HL-60 (cell line): ENCODE measurements at regions not wholly inside any gene's neighbourhood (a gene's known extent, or its start where the extent isn't known, plus 50 kb on each side); places are given as distances from the start of the nearest gene placed in this dataset.

ENCODE experiments used
- DNase-seq, 2 experiments: peaks; one replicate each; pipeline ENCODE4 v3.0.0-alpha.2; 2010 to 2020; ENCODE audit warnings: low read depth in 1 of 2, low spot score in 1 of 2
- H3K27ac ChIP-seq: fragments of 250-450 bp; sonication (Bioruptor Pico); replicated peaks from 2 replicates; pipeline ENCODE4 v1.5.1; 2020; ENCODE audit warnings: mild to moderate bottlenecking, moderate library complexity
- H3K27me3 ChIP-seq: fragments of 250-450 bp; sonication (Bioruptor Pico); 2 replicates; pipeline ENCODE4 v1.5.1; 2021; ENCODE audit warnings: mild to moderate bottlenecking, moderate library complexity; ENCODE audit not compliant: insufficient read depth, poor library complexity, severe bottlenecking
- H3K4me3 ChIP-seq: replicated peaks from 2 replicates; pipeline ENCODE4 v1.5.1; 2011; ENCODE audit warnings: mild to moderate bottlenecking, control low read depth, low read length; ENCODE audit not compliant: insufficient read depth
- GABPA ChIP-seq: IDR thresholded peaks from 2 replicates; pipeline ENCODE4 v1.6.1; 2012; ENCODE audit warnings: low read depth
- POLR2AphosphoS5 ChIP-seq: IDR thresholded peaks from 2 replicates; pipeline ENCODE4 v1.6.1; 2012; ENCODE audit warnings: low read depth
- SPI1 ChIP-seq: IDR thresholded peaks from 2 replicates; pipeline ENCODE4 v1.6.1; 2012; ENCODE audit warnings: low read depth, mild to moderate bottlenecking, borderline replicate concordance
- TF ChIP-seq, protein P1 (sequence below): IDR thresholded peaks from one replicate; pipeline ENCODE4 v1.5.1; 2011; ENCODE audit warnings: low read length, control low read depth, inconsistent platforms; ENCODE audit not compliant: insufficient read depth
- TF ChIP-seq, protein P2 (sequence below): IDR thresholded peaks from 2 replicates; pipeline ENCODE4 v1.6.1; 2012; ENCODE audit warnings: low read depth; ENCODE audit not compliant: insufficient replicate concordance

DNA sequence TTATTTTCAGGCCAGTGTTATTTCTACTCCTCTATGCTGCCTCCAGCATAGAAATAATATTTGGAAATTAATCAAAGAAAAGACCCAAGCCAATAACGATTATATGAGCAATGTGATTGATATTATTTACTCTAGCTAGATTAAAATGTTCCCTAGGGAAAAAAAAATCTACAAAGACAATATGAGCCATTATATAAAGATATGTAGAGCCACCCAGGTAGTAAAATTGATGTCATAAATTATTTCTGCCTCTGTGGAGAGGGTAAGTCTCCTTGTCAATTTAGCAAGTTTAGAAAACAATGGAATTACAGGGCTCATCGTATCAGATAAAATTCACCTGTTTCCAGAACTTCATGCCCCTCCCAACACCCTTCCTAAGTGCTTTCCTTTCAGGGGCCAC lies 202.9 kb downstream of the RDH14 start:
- Histone ChIP-seq H3K4me3 (no peak overlapping the region), H3K27ac (no peak overlapping the region), H3K27me3 (no peaks in the 10 kb centered on the region)
- no peak for DNase-seq
- no peak for TF ChIP-seq POLR2AphosphoS5
- TF ChIP-seq, protein P1, sequence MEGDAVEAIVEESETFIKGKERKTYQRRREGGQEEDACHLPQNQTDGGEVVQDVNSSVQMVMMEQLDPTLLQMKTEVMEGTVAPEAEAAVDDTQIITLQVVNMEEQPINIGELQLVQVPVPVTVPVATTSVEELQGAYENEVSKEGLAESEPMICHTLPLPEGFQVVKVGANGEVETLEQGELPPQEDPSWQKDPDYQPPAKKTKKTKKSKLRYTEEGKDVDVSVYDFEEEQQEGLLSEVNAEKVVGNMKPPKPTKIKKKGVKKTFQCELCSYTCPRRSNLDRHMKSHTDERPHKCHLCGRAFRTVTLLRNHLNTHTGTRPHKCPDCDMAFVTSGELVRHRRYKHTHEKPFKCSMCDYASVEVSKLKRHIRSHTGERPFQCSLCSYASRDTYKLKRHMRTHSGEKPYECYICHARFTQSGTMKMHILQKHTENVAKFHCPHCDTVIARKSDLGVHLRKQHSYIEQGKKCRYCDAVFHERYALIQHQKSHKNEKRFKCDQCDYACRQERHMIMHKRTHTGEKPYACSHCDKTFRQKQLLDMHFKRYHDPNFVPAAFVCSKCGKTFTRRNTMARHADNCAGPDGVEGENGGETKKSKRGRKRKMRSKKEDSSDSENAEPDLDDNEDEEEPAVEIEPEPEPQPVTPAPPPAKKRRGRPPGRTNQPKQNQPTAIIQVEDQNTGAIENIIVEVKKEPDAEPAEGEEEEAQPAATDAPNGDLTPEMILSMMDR, result no peak
- TF ChIP-seq GABPA, result no peak
- TF ChIP-seq, protein P2, sequence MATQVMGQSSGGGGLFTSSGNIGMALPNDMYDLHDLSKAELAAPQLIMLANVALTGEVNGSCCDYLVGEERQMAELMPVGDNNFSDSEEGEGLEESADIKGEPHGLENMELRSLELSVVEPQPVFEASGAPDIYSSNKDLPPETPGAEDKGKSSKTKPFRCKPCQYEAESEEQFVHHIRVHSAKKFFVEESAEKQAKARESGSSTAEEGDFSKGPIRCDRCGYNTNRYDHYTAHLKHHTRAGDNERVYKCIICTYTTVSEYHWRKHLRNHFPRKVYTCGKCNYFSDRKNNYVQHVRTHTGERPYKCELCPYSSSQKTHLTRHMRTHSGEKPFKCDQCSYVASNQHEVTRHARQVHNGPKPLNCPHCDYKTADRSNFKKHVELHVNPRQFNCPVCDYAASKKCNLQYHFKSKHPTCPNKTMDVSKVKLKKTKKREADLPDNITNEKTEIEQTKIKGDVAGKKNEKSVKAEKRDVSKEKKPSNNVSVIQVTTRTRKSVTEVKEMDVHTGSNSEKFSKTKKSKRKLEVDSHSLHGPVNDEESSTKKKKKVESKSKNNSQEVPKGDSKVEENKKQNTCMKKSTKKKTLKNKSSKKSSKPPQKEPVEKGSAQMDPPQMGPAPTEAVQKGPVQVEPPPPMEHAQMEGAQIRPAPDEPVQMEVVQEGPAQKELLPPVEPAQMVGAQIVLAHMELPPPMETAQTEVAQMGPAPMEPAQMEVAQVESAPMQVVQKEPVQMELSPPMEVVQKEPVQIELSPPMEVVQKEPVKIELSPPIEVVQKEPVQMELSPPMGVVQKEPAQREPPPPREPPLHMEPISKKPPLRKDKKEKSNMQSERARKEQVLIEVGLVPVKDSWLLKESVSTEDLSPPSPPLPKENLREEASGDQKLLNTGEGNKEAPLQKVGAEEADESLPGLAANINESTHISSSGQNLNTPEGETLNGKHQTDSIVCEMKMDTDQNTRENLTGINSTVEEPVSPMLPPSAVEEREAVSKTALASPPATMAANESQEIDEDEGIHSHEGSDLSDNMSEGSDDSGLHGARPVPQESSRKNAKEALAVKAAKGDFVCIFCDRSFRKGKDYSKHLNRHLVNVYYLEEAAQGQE, result no peak
- TF ChIP-seq SPI1, result no peak

DNA sequence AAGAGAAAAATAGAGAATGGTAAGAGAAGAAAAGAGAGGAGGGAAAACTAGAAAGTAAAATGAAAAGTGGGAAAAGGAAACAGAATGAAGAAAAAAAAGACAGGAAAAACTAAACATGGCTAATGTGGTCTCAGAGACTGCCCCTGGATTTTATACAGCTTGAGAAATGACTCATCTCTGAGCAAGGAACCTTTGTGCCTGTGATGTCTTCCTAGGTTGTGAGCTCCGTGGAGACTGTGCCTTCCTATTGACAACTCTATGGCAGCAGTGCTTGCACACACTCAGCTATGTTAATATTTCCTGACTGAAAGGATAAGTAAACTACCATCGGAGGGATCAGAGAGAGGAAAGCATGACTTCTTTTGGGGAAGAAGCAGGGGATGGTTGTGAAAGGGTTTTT lies 203.8 kb downstream of the RDH14 start:
- TF ChIP-seq, protein P2, result no peak
- TF ChIP-seq SPI1, result no peak
- no peak for TF ChIP-seq GABPA
- TF ChIP-seq, protein P1, result no peak
- TF ChIP-seq POLR2AphosphoS5, result no peak
- no peak overlapping the region for H3K27ac ChIP-seq

DNA sequence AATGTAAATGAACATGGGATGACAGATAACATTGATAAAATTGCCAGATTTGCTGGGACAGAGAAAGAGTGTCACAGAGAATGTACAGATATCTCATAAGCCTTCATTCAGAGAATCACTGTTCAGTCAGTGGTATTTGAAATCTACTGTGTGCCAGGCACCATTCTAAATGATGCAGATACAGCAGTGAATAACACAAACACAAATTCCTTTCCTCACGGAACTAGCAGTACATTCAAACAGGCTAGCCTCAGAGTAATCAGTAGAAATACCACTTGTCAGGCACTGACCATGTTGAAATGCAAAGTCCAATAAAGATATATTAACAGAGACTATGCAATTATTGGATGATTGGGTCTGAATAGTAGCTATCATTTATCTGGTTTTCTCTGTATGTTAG lies 211.0 kb downstream of the RDH14 start:
- Histone ChIP-seq H3K4me3 (no peak overlapping the region), H3K27me3 (no peaks in the 10 kb centered on the region), H3K27ac (no peak overlapping the region)
- no peak for TF ChIP-seq GABPA
- TF ChIP-seq, protein P2, result no peak
- TF ChIP-seq, protein P1, result no peak
- TF ChIP-seq SPI1, result no peak
- TF ChIP-seq POLR2AphosphoS5, result no peak
- DNase-seq, result no peak

More for the DNA sequence above, 203.8 kb downstream of the RDH14 start:
- no peaks in the 10 kb centered on the region for H3K27me3 ChIP-seq
- no peak overlapping the region for H3K4me3 ChIP-seq
- no peak for DNase-seq
